ENCODE measurements at regions not wholly inside any gene's neighbourhood (a gene's known extent, or its start where the extent isn't known, plus 50 kb on each side); places are given as distances from the start of the nearest gene placed in this dataset.

GRCh38 chr13:74705438-74705837, 571.2 kb upstream of the KLF12 start:
- no CpG with 5 or more reads among the region's 2 CpGs for whole genome bisulfite sequencing, 2 experiments (ENCODE audit: insufficient coverage in 2 of 2)
- no peak overlapping the region for H3K4me3 ChIP-seq (ENCODE audit: extremely low read depth, insufficient read depth, low read length, poor library complexity, severe bottlenecking)

GRCh38 chr13:74703855-74704387, 569.7 kb upstream of the KLF12 start:
- Histone ChIP-seq H3K9me3 (ENCODE audit: control insufficient read depth, low read length) (no peaks in the 10 kb centered on the region), H3K4me1 (ENCODE audit: control insufficient read depth, insufficient read depth, low read length, poor library complexity, severe bottlenecking) (no peaks in the 10 kb centered on the region), H3K27ac (ENCODE audit: low read depth, low read length, severe bottlenecking) (no peak overlapping the region), H3K36me3 (ENCODE audit: control insufficient read depth, insufficient read depth, low read length) (no peaks in the 10 kb centered on the region), H3K4me3 (ENCODE audit: extremely low read depth, insufficient read depth, low read length, poor library complexity, severe bottlenecking) (no peak overlapping the region)
- 81 to 88% methylated on average over 3 of the region's 3 CpGs for WGBS, 2 experiments (ENCODE audit: insufficient coverage in 2 of 2)

More at GRCh38 chr13:74705438-74705837, 571.2 kb upstream of the KLF12 start:
- H3K27ac ChIP-seq (ENCODE audit: low read depth, low read length, severe bottlenecking): no peak overlapping the region
- H3K4me1 ChIP-seq (ENCODE audit: control insufficient read depth, insufficient read depth, low read length, poor library complexity, severe bottlenecking): no peaks in the 10 kb centered on the region
- no peaks in the 10 kb centered on the region for H3K9me3 ChIP-seq (ENCODE audit: control insufficient read depth, low read length)
- H3K36me3 ChIP-seq (ENCODE audit: control insufficient read depth, insufficient read depth, low read length): no peaks in the 10 kb centered on the region

GRCh38 chr13:74696148-74696922, 562.1 kb upstream of the KLF12 start:
- H3K4me3 ChIP-seq (ENCODE audit: extremely low read depth, insufficient read depth, low read length, poor library complexity, severe bottlenecking): no peak overlapping the region
- H3K27ac ChIP-seq (ENCODE audit: low read depth, low read length, severe bottlenecking): no peak overlapping the region
- no peaks in the 10 kb centered on the region for H3K36me3 ChIP-seq (ENCODE audit: control insufficient read depth, insufficient read depth, low read length)
- WGBS, 2 experiments (ENCODE audit: insufficient coverage in 2 of 2): 64 to 76% methylated on average over 4 to 5 of the region's 8 CpGs
- H3K9me3 ChIP-seq (ENCODE audit: control insufficient read depth, low read length): no peaks in the 10 kb centered on the region
- peaks cover 5% of the 10 kb centered on the region for H3K4me1 ChIP-seq (ENCODE audit: control insufficient read depth, insufficient read depth, low read length, poor library complexity, severe bottlenecking)

DNA sequence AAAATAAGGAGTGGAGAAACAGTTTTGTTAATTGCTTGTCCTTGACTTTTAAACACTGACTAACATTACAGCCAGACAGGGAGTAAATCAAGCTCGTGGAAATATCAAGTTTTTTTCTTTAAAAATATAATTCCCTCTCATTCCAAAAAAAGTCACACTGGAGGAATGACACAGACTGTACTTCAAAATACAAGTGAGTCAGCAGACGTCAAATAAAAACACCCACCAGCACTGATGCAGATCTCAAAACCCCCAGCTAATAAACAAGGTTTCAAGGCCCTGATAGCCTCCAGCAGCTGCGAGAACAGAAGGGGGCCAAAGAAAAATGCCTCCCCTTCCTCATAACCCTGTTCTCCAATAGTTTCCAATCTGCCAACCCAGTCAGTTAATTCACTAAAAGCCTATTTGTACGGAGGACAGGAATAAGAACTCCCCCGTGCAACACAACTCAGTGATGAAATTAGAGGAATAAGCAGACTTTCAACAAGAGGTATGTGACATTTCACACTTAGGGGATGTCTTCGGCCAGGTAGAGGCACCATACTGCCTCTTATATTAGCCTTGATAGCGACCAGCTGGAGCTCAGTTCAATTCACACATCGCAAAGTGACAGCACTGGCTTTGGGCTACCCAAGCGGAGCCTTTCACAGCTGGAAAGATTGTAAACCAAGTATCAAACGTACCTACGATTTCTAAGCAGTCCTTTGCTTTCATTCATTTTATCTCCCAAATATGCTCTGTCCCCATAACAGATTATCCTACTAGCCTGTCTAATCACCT, 561.0 kb upstream of the KLF12 start:
- WGBS, 2 experiments (ENCODE audit: insufficient coverage in 2 of 2): 46 to 69% methylated on average over 7 to 9 of the region's 11 CpGs
- H3K9me3 ChIP-seq (ENCODE audit: control insufficient read depth, low read length): no peaks in the 10 kb centered on the region

DNA sequence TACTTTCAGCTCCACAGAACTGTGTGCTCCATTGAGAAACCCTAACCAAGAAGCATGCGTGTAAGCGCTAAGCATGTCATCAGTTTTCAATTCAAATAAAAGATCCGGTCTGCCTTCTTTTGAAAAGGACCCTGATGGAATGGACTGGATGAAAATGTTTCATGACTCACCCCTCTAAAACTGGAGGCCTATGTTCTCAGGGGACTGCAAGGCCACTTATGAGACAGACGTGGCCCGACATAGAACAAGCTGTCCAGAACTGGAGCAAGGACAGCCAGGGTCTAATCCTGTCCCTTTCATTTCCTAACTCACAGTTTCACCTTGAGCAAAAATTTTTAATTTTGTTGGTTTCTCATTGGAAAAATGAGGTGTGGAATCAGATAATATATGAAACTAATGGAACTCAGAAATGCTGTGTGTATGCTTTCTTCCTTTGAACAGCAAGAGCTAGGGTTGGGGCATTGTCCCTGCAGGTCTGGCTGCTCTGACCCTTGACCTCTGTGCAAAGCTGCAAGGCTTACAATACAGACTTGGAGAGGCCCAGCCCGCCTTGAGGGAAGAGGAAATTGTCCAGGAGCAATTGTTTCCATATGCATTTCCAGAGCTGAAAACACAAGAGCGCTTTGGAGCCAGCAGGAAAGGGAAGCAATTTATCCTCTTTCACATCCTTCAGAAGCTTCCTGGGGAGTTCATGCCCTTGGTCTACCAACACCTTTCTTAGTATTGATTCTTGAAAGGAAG, 553.4 kb upstream of the KLF12 start:
- H3K27ac ChIP-seq (ENCODE audit: low read depth, low read length, severe bottlenecking): peak overlapping the region; percentile 55
- 69 to 76% methylated on average over 6 to 7 of the region's 7 CpGs for whole genome bisulfite sequencing, 2 experiments (ENCODE audit: insufficient coverage in 2 of 2)
- H3K4me1 ChIP-seq (ENCODE audit: control insufficient read depth, insufficient read depth, low read length, poor library complexity, severe bottlenecking): no peaks in the 10 kb centered on the region
- no peaks in the 10 kb centered on the region for H3K9me3 ChIP-seq (ENCODE audit: control insufficient read depth, low read length)
- H3K36me3 ChIP-seq (ENCODE audit: control insufficient read depth, insufficient read depth, low read length): no peaks in the 10 kb centered on the region
- H3K4me3 ChIP-seq (ENCODE audit: extremely low read depth, insufficient read depth, low read length, poor library complexity, severe bottlenecking): no peak overlapping the region

More for the DNA sequence above, 561.0 kb upstream of the KLF12 start:
- H3K4me1 ChIP-seq (ENCODE audit: control insufficient read depth, insufficient read depth, low read length, poor library complexity, severe bottlenecking): peaks cover 5% of the 10 kb centered on the region
- H3K36me3 ChIP-seq (ENCODE audit: control insufficient read depth, insufficient read depth, low read length): no peaks in the 10 kb centered on the region
- no peak overlapping the region for H3K27ac ChIP-seq (ENCODE audit: low read depth, low read length, severe bottlenecking)
- no peak overlapping the region for H3K4me3 ChIP-seq (ENCODE audit: extremely low read depth, insufficient read depth, low read length, poor library complexity, severe bottlenecking)

GRCh38 chr13:74683411-74683810, 549.2 kb upstream of the KLF12 start:
- WGBS, 2 experiments (ENCODE audit: insufficient coverage in 2 of 2): no CpG with 5 or more reads among the region's 1 CpG
- Histone ChIP-seq H3K27ac (ENCODE audit: low read depth, low read length, severe bottlenecking) (no peak overlapping the region), H3K9me3 (ENCODE audit: control insufficient read depth, low read length) (no peaks in the 10 kb centered on the region), H3K4me1 (ENCODE audit: control insufficient read depth, insufficient read depth, low read length, poor library complexity, severe bottlenecking) (no peaks in the 10 kb centered on the region), H3K4me3 (ENCODE audit: extremely low read depth, insufficient read depth, low read length, poor library complexity, severe bottlenecking) (no peak overlapping the region), H3K36me3 (ENCODE audit: control insufficient read depth, insufficient read depth, low read length) (no peaks in the 10 kb centered on the region)

DNA sequence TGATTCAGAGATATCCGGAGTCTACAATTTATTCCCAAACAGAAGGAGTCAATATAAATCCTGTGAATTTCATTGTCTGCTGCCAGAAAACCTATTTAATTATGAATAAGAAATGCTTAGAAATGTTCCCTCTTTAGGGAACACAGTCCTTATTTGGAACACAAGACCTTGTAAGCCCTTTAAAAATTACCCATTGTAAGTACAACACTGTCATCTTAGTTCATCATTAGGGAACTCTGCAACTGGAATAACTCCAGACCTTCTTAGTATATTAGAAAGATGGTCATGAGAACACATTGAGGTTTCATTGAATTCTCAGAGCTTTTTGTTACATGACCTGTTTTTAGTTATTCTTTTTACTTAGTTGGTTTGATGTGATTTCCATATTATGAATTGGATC, 548.5 kb upstream of the KLF12 start:
- 100% methylated on average over 1 of the region's 1 CpG; no CpG with 5 or more reads in 1 of the 2 experiments for WGBS, 2 experiments (ENCODE audit: insufficient coverage in 2 of 2)
- Histone ChIP-seq H3K4me1 (ENCODE audit: control insufficient read depth, insufficient read depth, low read length, poor library complexity, severe bottlenecking) (no peaks in the 10 kb centered on the region), H3K27ac (ENCODE audit: low read depth, low read length, severe bottlenecking) (no peak overlapping the region), H3K4me3 (ENCODE audit: extremely low read depth, insufficient read depth, low read length, poor library complexity, severe bottlenecking) (no peak overlapping the region), H3K9me3 (ENCODE audit: control insufficient read depth, low read length) (no peaks in the 10 kb centered on the region), H3K36me3 (ENCODE audit: control insufficient read depth, insufficient read depth, low read length) (no peaks in the 10 kb centered on the region)

DNA sequence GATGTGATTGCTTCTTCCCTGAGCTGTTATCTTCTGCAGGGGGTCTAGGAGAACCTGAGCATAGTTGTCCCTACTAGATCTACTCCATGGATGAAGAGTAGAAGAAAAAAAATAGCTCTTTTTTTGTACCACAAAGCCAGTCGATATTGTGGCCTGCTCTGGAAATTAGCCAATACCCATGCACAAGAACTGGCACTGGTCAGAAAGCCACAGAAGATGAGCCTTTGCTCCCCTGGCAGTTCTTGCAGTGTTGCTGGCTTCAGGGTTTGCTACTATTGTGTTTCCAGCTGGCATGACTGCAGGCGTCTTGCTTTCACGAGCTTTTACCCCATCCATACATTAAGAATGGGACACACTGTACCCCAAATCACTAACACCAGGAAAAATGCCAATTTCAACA, 547.7 kb upstream of the KLF12 start:
- no peak overlapping the region for H3K4me3 ChIP-seq (ENCODE audit: extremely low read depth, insufficient read depth, low read length, poor library complexity, severe bottlenecking)
- H3K4me1 ChIP-seq (ENCODE audit: control insufficient read depth, insufficient read depth, low read length, poor library complexity, severe bottlenecking): no peaks in the 10 kb centered on the region
- no peaks in the 10 kb centered on the region for H3K36me3 ChIP-seq (ENCODE audit: control insufficient read depth, insufficient read depth, low read length)
- no peak overlapping the region for H3K27ac ChIP-seq (ENCODE audit: low read depth, low read length, severe bottlenecking)
- WGBS, 2 experiments (ENCODE audit: insufficient coverage in 2 of 2): 90% methylated on average over 3 of the region's 3 CpGs
- no peaks in the 10 kb centered on the region for H3K9me3 ChIP-seq (ENCODE audit: control insufficient read depth, low read length)

- no peaks in the 10 kb centered on the region for H3K9me3 ChIP-seq (ENCODE audit: control insufficient read depth, low read length)
- no CpG with 5 or more reads among the region's 1 CpG for WGBS, 2 experiments (ENCODE audit: insufficient coverage in 2 of 2)
- H3K4me1 ChIP-seq (ENCODE audit: control insufficient read depth, insufficient read depth, low read length, poor library complexity, severe bottlenecking): no peaks in the 10 kb centered on the region
- no peak overlapping the region for H3K27ac ChIP-seq (ENCODE audit: low read depth, low read length, severe bottlenecking)
- no peaks in the 10 kb centered on the region for H3K36me3 ChIP-seq (ENCODE audit: control insufficient read depth, insufficient read depth, low read length)
- no peak overlapping the region for H3K4me3 ChIP-seq (ENCODE audit: extremely low read depth, insufficient read depth, low read length, poor library complexity, severe bottlenecking)
Observed at GRCh38 chr13:74678308-74678965, 544.2 kb upstream of the KLF12 start.

GRCh38 chr13:74675972-74676371, 541.8 kb upstream of the KLF12 start:
- WGBS, 2 experiments (ENCODE audit: insufficient coverage in 2 of 2): 92 to 100% methylated on average over 3 of the region's 3 CpGs
- no peaks in the 10 kb centered on the region for H3K9me3 ChIP-seq (ENCODE audit: control insufficient read depth, low read length)
- H3K27ac ChIP-seq (ENCODE audit: low read depth, low read length, severe bottlenecking): no peak overlapping the region

More at GRCh38 chr13:74675972-74676371, 541.8 kb upstream of the KLF12 start:
- no peak overlapping the region for H3K4me3 ChIP-seq (ENCODE audit: extremely low read depth, insufficient read depth, low read length, poor library complexity, severe bottlenecking)
- no peaks in the 10 kb centered on the region for H3K36me3 ChIP-seq (ENCODE audit: control insufficient read depth, insufficient read depth, low read length)
- no peaks in the 10 kb centered on the region for H3K4me1 ChIP-seq (ENCODE audit: control insufficient read depth, insufficient read depth, low read length, poor library complexity, severe bottlenecking)

Measured in mesodermal cell (in vitro differentiated cells).